RPMI7951 (cell line): ENCODE measurements at regions not wholly inside any gene's neighbourhood (a gene's known extent, or its start where the extent isn't known, plus 50 kb on each side); places are given as distances from the start of the nearest gene placed in this dataset.
"Not testable (repeated sequence)": the region's sequence is repeated elsewhere in the genome, so short reads cannot be mapped to it uniquely, and the experiment has no call there.

Experiments
- DNase-seq: peaks from one replicate; pipeline ENCODE4 v3.0.0-alpha.2; 2012; ENCODE audit warnings: low read depth

- no peak for DNase-seq
These were observed 72.8 kb upstream of the ANKH start for GRCh38 chr5:14944350-14944739.

DNA sequence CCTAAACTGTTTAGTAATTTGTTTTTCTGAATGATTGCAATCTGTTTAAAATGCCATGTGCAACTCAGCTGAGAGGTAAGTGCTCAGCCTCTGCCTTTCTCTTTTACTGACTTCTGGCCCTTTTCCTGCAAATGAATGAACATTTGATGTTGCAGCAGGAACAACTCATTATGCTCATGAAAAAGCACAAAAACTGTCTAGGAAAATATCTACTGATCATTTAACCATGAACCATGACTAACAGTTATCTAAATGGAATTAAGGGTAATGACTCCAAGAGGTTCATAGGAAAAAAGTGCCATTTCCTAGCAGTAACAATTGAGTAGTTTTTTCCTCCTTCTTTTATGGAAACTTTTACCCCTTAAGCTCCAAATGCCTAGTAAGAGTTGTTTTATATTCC lies 70.6 kb upstream of the ANKH start:
- DNase-seq, result no peak

- peak; percentile 60 for DNase-seq
These were observed 65.7 kb upstream of the ANKH start for GRCh38 chr5:14937254-14937653.

GRCh38 chr5:14936588-14936987 lies 65.0 kb upstream of the ANKH start:
- DNase-seq, result no peak

DNA sequence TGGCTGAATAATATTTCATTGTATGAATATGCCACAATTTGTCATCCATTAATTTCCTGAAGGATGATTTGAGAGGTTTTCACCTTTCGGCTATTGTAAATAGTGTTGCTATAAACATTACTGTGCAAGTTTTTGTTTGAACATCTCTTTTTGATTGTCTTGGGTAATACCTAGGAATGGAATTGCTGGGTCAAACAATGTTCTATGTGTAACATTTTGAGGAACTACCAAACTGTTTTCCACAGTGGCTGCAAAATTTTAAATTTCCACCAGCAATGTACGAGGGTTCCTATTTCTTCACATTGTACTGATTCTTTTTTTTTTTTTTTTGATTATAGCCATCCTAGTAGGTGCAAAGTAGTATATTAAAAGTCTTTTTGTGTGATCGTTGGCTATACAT lies 63.8 kb upstream of the ANKH start:
- DNase-seq, result peak; percentile 20

GRCh38 chr5:14932902-14933469 lies 61.4 kb upstream of the ANKH start:
- DNase-seq, result peak; percentile 24

- no peak for DNase-seq
These were observed 58.9 kb upstream of the ANKH start for GRCh38 chr5:14930486-14930885.

- DNase-seq, result peak; percentile 17
These were observed 57.9 kb upstream of the ANKH start for GRCh38 chr5:14929293-14930065.

DNA sequence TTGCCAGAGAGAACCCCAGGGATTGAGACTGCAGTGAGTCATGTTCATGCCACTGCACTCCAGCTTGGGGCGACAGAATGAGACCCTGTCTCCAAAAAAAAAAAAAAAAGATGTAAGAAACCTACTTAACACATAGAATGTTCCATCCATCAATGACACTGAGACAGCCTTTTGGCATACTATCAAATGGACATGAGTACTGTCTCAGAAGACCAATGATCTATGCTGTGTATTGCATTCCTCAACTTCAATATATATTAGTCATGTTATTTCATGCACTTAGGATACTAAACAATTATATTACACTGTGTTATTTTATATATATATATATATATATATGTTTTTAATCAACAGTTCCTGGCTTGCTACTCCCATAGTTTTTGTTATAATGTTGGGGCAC lies 57.1 kb upstream of the ANKH start:
- peak; percentile 24 for DNase-seq

DNA sequence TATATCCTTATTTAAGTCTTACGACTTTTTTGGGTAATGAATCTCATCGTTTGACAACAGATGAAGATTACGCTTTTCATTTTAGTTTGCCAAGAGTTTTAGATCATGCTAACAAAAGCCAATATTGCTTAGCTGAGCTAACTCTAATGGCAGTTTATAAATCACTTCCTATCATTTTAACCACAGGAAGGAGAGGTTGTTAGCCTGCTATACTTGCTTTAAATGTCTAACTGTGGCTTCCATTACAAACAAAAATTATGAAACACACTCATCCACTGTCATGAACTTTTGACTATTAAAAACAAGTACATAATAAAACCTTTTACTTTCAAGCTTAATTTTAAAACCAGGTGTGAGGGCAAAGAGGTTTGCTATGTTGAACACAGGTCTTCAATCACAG lies 53.7 kb upstream of the ANKH start:
- no peak for DNase-seq

GRCh38 chr5:14922952-14923351 lies 51.4 kb upstream of the ANKH start:
- DNase-seq, result not testable (repeated sequence)

GRCh38 chr5:14922456-14922855 lies 50.9 kb upstream of the ANKH start:
- DNase-seq, result no peak
